ENCODE measurements at regions not wholly inside any gene's neighbourhood (a gene's known extent, or its start where the extent isn't known, plus 50 kb on each side); places are given as distances from the start of the nearest gene placed in this dataset.

- TF ChIP-seq POLR2A (IDR thresholded peaks at IDR 0.05) (no peak), CTCF (IDR thresholded peaks at IDR 0.05) (no peak)
Observed at GRCh38 chr9:86602715-86603114, 248.5 kb upstream of the TUT7 start.
